ENCODE measurements at regions not wholly inside any gene's neighbourhood (a gene's known extent, or its start where the extent isn't known, plus 50 kb on each side); places are given as distances from the start of the nearest gene placed in this dataset.

DNA sequence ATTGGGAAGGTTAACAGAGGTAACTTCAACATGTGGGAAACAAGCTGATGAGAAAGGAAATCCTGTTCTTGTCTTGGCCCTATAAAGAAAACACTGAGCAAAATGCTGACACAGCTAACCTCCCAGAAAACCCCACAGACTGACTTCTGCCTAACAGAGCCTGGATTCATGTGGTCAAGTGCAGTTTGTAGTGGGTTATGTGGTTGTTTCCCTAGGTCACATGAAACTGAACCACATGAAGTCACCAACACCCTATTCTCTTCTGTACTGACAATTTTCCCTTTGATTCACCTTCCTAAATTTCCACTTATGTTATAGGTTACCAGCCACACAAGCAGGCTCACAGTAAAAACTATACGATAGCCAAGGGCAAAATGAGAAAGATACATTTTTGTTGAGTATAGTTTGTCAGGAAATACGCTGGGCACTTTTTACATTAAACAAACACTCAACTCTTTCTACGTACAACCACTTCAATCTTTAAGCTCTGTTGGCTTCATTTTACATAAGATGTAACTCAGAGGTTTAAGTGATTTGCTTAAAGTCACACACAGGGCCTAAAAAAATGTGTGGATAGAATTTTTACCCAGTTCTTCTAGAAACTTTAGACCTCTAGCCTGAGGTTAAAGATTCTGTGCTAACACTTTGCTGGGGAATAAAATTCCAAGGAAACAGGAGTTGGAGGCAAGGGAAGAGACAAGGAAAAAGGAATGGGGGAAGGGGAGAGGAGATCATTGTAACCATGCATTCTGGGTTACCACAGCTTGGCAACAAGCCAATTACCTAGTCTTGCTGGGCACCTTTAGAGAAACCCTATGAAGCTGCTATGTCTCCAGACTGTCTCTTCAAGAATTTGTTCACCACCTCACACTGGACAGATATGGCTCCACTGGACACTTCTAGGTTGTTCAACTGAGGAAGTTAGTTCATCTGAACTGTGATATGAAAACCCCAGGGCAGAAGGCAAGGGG lies 601.6 kb upstream of the USP24 start:
- H3K27me3 ChIP-seq (replicated peaks in 1 of 4; ENCODE audit: control insufficient read depth in 3 of 4, extremely low read depth in 1 of 4, insufficient read depth in 3 of 4, low read length in 3 of 4), result no peaks in the 10 kb centered on the region
- no peak for DNase-seq (ENCODE audit: low read depth in 1 of 2, low spot score in 2 of 2)
- H2BK15ac ChIP-seq (ENCODE audit: low read length), result no peak overlapping the region
- H3K56ac ChIP-seq (replicated peaks; ENCODE audit: insufficient read length, low read depth, low read length), result no peak overlapping the region
- H3K27ac ChIP-seq (ENCODE audit: low read depth, low read length), result no peak overlapping the region
- H3K23ac ChIP-seq (ENCODE audit: insufficient read length), result no peak overlapping the region
- H4K8ac ChIP-seq (ENCODE audit: extremely low read depth, insufficient read depth, low read length), result no peak overlapping the region
- H3K4me3 ChIP-seq (ENCODE audit: extremely low read depth in 1 of 4, insufficient read depth in 2 of 4, low read depth in 3 of 4, low read length in 4 of 4), result no peak overlapping the region
- no peaks in the 10 kb centered on the region for H3K4me1 ChIP-seq (replicated peaks in 1 of 4; ENCODE audit: control insufficient read depth in 3 of 4, insufficient read depth in 4 of 4, low read length in 3 of 4)
- no peak for FAIRE-seq
- no peaks in the 10 kb centered on the region for H3K9me3 ChIP-seq (ENCODE audit: insufficient read depth in 2 of 2, low read depth in 1 of 2, low read length in 1 of 2)
- CTCF ChIA-PET (ENCODE audit: partially characterized antibody), result interaction anchor here (0.7 to 1.4 kb wide), 3 partner anchors 9 to 338 kb away, joined by 3 to 4 read pairs (median 3); no protein-coding TSS in a partner anchor
- 0 out of 2 replicates have a peak, but pooled peaks have one; percentile 22 for TF ChIP-seq MAFK (IDR thresholded peaks at IDR 0.05; ENCODE audit: low read depth, low read length)
- no peak for TF ChIP-seq YY1 (IDR thresholded peaks at IDR 0.05; ENCODE audit: low read depth, low read length)
- no peak for TF ChIP-seq CTBP2 (IDR thresholded peaks at IDR 0.05; ENCODE audit: borderline replicate concordance, insufficient read depth, insufficient read length, low read length)
- no peaks in the 10 kb centered on the region for H4K20me1 ChIP-seq (replicated peaks in 1 of 2; ENCODE audit: control insufficient read depth in 1 of 2, insufficient read depth in 2 of 2, low read length in 2 of 2)
- no peak overlapping the region for H3K4ac ChIP-seq (replicated peaks; ENCODE audit: insufficient read length, low read depth, low read length)
- no peak overlapping the region for H4K91ac ChIP-seq (replicated peaks; ENCODE audit: insufficient read length, low read length)
- H3K4me2 ChIP-seq (ENCODE audit: insufficient read depth in 1 of 2, low read depth in 2 of 2, low read length in 2 of 2), result no peak overlapping the region
- WGBS, 2 experiments (ENCODE audit: extremely low coverage in 1 of 2, insufficient coverage in 1 of 2, insufficient read length in 1 of 2, insufficient replicate concordance in 2 of 2, low coverage in 1 of 2, low lambda C conversion rate in 2 of 2, missing lambda C conversion rate in 1 of 2), result 93% methylated on average over 3 of the region's 3 CpGs; no CpG with 5 or more reads in 1 of the 2 experiments
- no peak overlapping the region for H2BK120ac ChIP-seq (replicated peaks; ENCODE audit: low read depth, low read length)
- H2BK20ac ChIP-seq (ENCODE audit: low read length), result no peak overlapping the region
- no peak overlapping the region for H2AK5ac ChIP-seq (ENCODE audit: low read depth, low read length)
- no peak overlapping the region for H3K9ac ChIP-seq (replicated peaks in 1 of 4; ENCODE audit: extremely low read depth in 1 of 4, low read depth in 3 of 4, low read length in 3 of 4)
- no peak overlapping the region for H3K14ac ChIP-seq (ENCODE audit: insufficient read length)
- H3K23me2 ChIP-seq (ENCODE audit: low read depth, low read length), result no peaks in the 10 kb centered on the region
- H3K79me2 ChIP-seq (ENCODE audit: control insufficient read depth in 1 of 2, insufficient read depth in 2 of 2, low read length in 2 of 2), result no peaks in the 10 kb centered on the region
- no peak overlapping the region for H2BK5ac ChIP-seq (ENCODE audit: low read depth, low read length)
- H4K5ac ChIP-seq (ENCODE audit: insufficient read length, low read depth, low read length), result no peak overlapping the region
- H3K36me3 ChIP-seq (ENCODE audit: control insufficient read depth in 2 of 4, insufficient read depth in 4 of 4, low read length in 3 of 4), result no peaks in the 10 kb centered on the region
- POLR2A ChIA-PET (ENCODE audit: partially characterized antibody), result no interaction called here
- H3K18ac ChIP-seq (ENCODE audit: extremely low read depth, low read length), result no peak overlapping the region
- no peak overlapping the region for H2BK12ac ChIP-seq (ENCODE audit: low read depth, low read length)
- no peak overlapping the region for H2AFZ ChIP-seq (ENCODE audit: low read length)
- no peaks in the 10 kb centered on the region for H3K79me1 ChIP-seq (ENCODE audit: low read depth, low read length)
